ENCODE measurements at regions not wholly inside any gene's neighbourhood (a gene's known extent, or its start where the extent isn't known, plus 50 kb on each side); places are given as distances from the start of the nearest gene placed in this dataset.

DNA sequence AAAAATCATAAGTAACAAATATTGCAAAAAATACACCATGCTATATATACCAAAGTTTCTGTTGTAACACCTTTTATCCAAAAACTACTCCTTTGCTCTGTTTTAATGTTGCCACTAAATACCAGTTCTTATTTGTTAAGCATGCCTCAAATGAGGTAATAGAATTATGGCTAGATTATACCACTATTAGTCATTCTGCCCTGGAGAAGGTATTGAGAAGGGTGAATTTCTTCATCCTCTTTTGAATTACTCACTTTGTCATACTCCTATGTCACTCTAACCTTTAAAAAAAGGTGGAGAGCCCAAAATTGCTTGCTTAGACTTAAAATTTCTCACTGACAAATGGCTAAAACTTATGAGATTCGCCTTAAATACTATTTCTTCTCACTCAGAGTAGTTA is 750.9 kb downstream of the MAT2B start:
- H3K4me2 ChIP-seq (ENCODE audit: low read depth, low read length, poor library complexity, severe bottlenecking) = no peak overlapping the region
- no peak overlapping the region for H2AFZ ChIP-seq (ENCODE audit: low read depth, low read length, severe bottlenecking)
- no peak for TF ChIP-seq EZH2phosphoT487 (conservative IDR thresholded peaks at IDR 0.05; ENCODE audit: low read length)
- TF ChIP-seq, protein P1, sequence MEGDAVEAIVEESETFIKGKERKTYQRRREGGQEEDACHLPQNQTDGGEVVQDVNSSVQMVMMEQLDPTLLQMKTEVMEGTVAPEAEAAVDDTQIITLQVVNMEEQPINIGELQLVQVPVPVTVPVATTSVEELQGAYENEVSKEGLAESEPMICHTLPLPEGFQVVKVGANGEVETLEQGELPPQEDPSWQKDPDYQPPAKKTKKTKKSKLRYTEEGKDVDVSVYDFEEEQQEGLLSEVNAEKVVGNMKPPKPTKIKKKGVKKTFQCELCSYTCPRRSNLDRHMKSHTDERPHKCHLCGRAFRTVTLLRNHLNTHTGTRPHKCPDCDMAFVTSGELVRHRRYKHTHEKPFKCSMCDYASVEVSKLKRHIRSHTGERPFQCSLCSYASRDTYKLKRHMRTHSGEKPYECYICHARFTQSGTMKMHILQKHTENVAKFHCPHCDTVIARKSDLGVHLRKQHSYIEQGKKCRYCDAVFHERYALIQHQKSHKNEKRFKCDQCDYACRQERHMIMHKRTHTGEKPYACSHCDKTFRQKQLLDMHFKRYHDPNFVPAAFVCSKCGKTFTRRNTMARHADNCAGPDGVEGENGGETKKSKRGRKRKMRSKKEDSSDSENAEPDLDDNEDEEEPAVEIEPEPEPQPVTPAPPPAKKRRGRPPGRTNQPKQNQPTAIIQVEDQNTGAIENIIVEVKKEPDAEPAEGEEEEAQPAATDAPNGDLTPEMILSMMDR (IDR thresholded peaks at IDR 0.05; ENCODE audit: insufficient read depth, low read length, poor library complexity, severe bottlenecking) = no peak
- no peaks in the 10 kb centered on the region for H3F3A ChIP-seq (ENCODE audit: insufficient read depth)
- no peaks in the 10 kb centered on the region for H3K36me3 ChIP-seq (ENCODE audit: low read length)
- no peaks in the 10 kb centered on the region for H3K27me3 ChIP-seq (ENCODE audit: low read length)
- H3K4me3 ChIP-seq (ENCODE audit: insufficient read depth, low read length, poor library complexity, severe bottlenecking) = no peak overlapping the region
- no peak overlapping the region for H3K27ac ChIP-seq (ENCODE audit: low read depth, low read length)
- H4K20me1 ChIP-seq (ENCODE audit: low read depth, low read length) = no peaks in the 10 kb centered on the region
- no peaks in the 10 kb centered on the region for H3K9me3 ChIP-seq (ENCODE audit: insufficient read depth, low read length)
- no peak overlapping the region for H3K9ac ChIP-seq (ENCODE audit: low read length)
- no peaks in the 10 kb centered on the region for H3K9me2 ChIP-seq (replicated peaks; ENCODE audit: insufficient read depth, low read length)
- no peaks in the 10 kb centered on the region for H3K79me2 ChIP-seq (ENCODE audit: insufficient read depth, low read length)

- no peaks in the 10 kb centered on the region for H3F3A ChIP-seq (ENCODE audit: insufficient read depth)
- TF ChIP-seq, protein P1 (IDR thresholded peaks at IDR 0.05; ENCODE audit: insufficient read depth, low read length, poor library complexity, severe bottlenecking) = no peak
- TF ChIP-seq EZH2phosphoT487 (conservative IDR thresholded peaks at IDR 0.05; ENCODE audit: low read length) = no peak
Measured at GRCh38 chr5:164256954-164257353, 751.5 kb downstream of the MAT2B start.

GRCh38 chr5:164265566-164265965 is 760.1 kb downstream of the MAT2B start:
- H3K79me2 ChIP-seq (ENCODE audit: insufficient read depth, low read length) = no peaks in the 10 kb centered on the region
- TF ChIP-seq, protein P1 (IDR thresholded peaks at IDR 0.05; ENCODE audit: insufficient read depth, low read length, poor library complexity, severe bottlenecking) = no peak
- no peak for TF ChIP-seq EZH2phosphoT487 (conservative IDR thresholded peaks at IDR 0.05; ENCODE audit: low read length)
- H3K4me2 ChIP-seq (ENCODE audit: low read depth, low read length, poor library complexity, severe bottlenecking) = no peak overlapping the region
- no peak overlapping the region for H3K9ac ChIP-seq (ENCODE audit: low read length)
- H4K20me1 ChIP-seq (ENCODE audit: low read depth, low read length) = no peaks in the 10 kb centered on the region
- H3K27me3 ChIP-seq (ENCODE audit: low read length) = no peaks in the 10 kb centered on the region
- no peak overlapping the region for H3K4me3 ChIP-seq (ENCODE audit: insufficient read depth, low read length, poor library complexity, severe bottlenecking)
- no peak overlapping the region for H3K27ac ChIP-seq (ENCODE audit: low read depth, low read length)
- H3K36me3 ChIP-seq (ENCODE audit: low read length) = no peaks in the 10 kb centered on the region
- H3F3A ChIP-seq (ENCODE audit: insufficient read depth) = no peaks in the 10 kb centered on the region
- H2AFZ ChIP-seq (ENCODE audit: low read depth, low read length, severe bottlenecking) = no peak overlapping the region
- H3K9me3 ChIP-seq (ENCODE audit: insufficient read depth, low read length) = no peaks in the 10 kb centered on the region
- no peaks in the 10 kb centered on the region for H3K9me2 ChIP-seq (replicated peaks; ENCODE audit: insufficient read depth, low read length)

More at GRCh38 chr5:164256954-164257353, 751.5 kb downstream of the MAT2B start:
- no peak overlapping the region for H3K4me2 ChIP-seq (ENCODE audit: low read depth, low read length, poor library complexity, severe bottlenecking)
- no peak overlapping the region for H2AFZ ChIP-seq (ENCODE audit: low read depth, low read length, severe bottlenecking)
- H3K79me2 ChIP-seq (ENCODE audit: insufficient read depth, low read length) = no peaks in the 10 kb centered on the region
- no peaks in the 10 kb centered on the region for H3K9me2 ChIP-seq (replicated peaks; ENCODE audit: insufficient read depth, low read length)
- no peaks in the 10 kb centered on the region for H3K36me3 ChIP-seq (ENCODE audit: low read length)
- H3K9ac ChIP-seq (ENCODE audit: low read length) = no peak overlapping the region
- H3K4me3 ChIP-seq (ENCODE audit: insufficient read depth, low read length, poor library complexity, severe bottlenecking) = no peak overlapping the region
- H3K27me3 ChIP-seq (ENCODE audit: low read length) = no peaks in the 10 kb centered on the region
- no peak overlapping the region for H3K27ac ChIP-seq (ENCODE audit: low read depth, low read length)
- H4K20me1 ChIP-seq (ENCODE audit: low read depth, low read length) = no peaks in the 10 kb centered on the region
- H3K9me3 ChIP-seq (ENCODE audit: insufficient read depth, low read length) = no peaks in the 10 kb centered on the region

Data from SU-DHL-6 (cell line).